NCI-H187 (cell line): ENCODE measurements at regions not wholly inside any gene's neighbourhood (a gene's known extent, or its start where the extent isn't known, plus 50 kb on each side); places are given as distances from the start of the nearest gene placed in this dataset.

Source experiments
- DNase-seq, 2 experiments: peaks; one replicate each; lab custom pipeline; 2025; lab: John Stamatoyannopoulos, UW

GRCh38 chr17:27391427-27391826, 64.8 kb upstream of the KSR1 start:
- DNase-seq = no peak

- no peak for DNase-seq
Measured at GRCh38 chr17:27396045-27396444, 60.2 kb upstream of the KSR1 start.

- no peak for DNase-seq
Measured at GRCh38 chr17:27396941-27397340, 59.3 kb upstream of the KSR1 start.

- DNase-seq = no peak
Measured at GRCh38 chr17:27398691-27399090, 57.6 kb upstream of the KSR1 start.

- DNase-seq = no peak
Measured at GRCh38 chr17:27400991-27401390, 55.3 kb upstream of the KSR1 start.

GRCh38 chr17:27402943-27403342, 53.3 kb upstream of the KSR1 start:
- DNase-seq = no peak

- no peak for DNase-seq
Measured at GRCh38 chr17:27403480-27404005, 52.7 kb upstream of the KSR1 start.

- no peak for DNase-seq
Measured at GRCh38 chr17:27404676-27405075, 51.6 kb upstream of the KSR1 start.
